Heart left ventricle (tissue), 13 donors: ENCODE measurements at regions not wholly inside any gene's neighbourhood (a gene's known extent, or its start where the extent isn't known, plus 50 kb on each side); places are given as distances from the start of the nearest gene placed in this dataset.

Source experiments
- CTCF ChIP-seq, 12 donors: fragments of 200-600 bp; sonication (generic) in 4 of 12; IDR thresholded peaks; one replicate each; pipeline versions ENCODE4 v1.5.0 to v1.8.0; 2018 to 2022; ENCODE audit warnings: antibody characterized with exemption in 12 of 12, mild to moderate bottlenecking in 5 of 12
- POLR2A ChIP-seq, 2 donors: fragments of 450-650 bp; IDR thresholded peaks; one replicate each; pipeline ENCODE4 v1.6.1; 2017; ENCODE audit warnings: antibody characterized with exemption in 2 of 2, mild to moderate bottlenecking in 2 of 2, moderate library complexity in 2 of 2
- donor health status: ischemic (EF 13 %, LVEDD 7.1; RV severe dilation, severe dysfunction).
- donor health status: DM: no; HTN: yes; CAD: no.
- donor health status: DM: no; HTN: no; CAD: no.
- donor health status: ischemic (EF 25% LVEDD 6.9; RV normal size, moderate dysfunction).
- donor health status: ischemic (EF 25% LVEDD 5.7; RV mildly dilated, moderate dysfunction).
- donor health status: ischemic (EF 35%, LVEDD 5.7; RV mildly dilated, moderate dysfunction).
- donor health status: nonischemic (EF 11% LVEDD 7.7; RV severe dilation, severe dysfunction).
- donor health status: DM: yes; HTN: yes; CAD: no.
- donor health status: PGD.
- donor health status: ischemic (EF 29% LVEDD 5.4; RV normal size, mild dysfunction).
- donor health status: nonischemic (EF 23%, LVEDD 6.1; RV moderate dilation, normal function).

DNA sequence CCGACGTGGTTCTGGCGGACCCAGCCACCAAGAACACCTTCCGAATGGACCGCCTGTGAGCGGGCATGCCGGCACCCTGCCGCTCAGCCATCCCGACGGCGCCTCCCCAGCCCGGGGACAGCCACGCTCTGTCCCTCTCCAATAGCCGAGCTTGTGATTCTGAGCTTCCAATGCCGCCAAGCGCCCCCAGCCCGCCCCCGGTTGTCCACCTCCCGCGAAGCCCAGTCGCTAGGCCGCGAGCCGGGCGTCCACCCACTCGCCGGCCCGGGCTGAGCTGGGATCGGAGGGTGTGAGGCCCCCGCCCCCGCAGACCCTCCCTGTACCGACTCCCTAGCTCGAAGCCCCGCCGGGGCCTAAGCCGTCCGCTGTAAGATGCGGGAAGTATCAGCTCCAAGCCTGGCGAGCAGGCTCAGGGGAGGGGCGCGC is 1195.1 kb upstream of the CHAC2 start:
- TF ChIP-seq CTCF (IDR thresholded peaks at IDR 0.05): no peak
- no peak for TF ChIP-seq POLR2A (IDR thresholded peaks at IDR 0.05)
